HepG2 (cell line): ENCODE measurements at regions not wholly inside any gene's neighbourhood (a gene's known extent, or its start where the extent isn't known, plus 50 kb on each side); places are given as distances from the start of the nearest gene placed in this dataset.

Experiments
- ATAC-seq: fragments of 200-7000 bp; cut with Tn5 transposase; 3 replicates; pipeline ENCODE4 v1.9.1; 2020; ENCODE audit warnings: mild to moderate bottlenecking, moderate library complexity
- BruUV-seq: library from RNA; stranded (reverse); fragments of 400-500 nt; replicated peaks from 2 replicates; lab custom pipeline; 2021; lab: Mats Ljungman, UMichigan
- CTCF ChIA-PET: fragments of 300-600 bp; formaldehyde crosslinking; extraction: SDS; loops from one replicate; lab custom pipeline; 2021; ENCODE audit warnings: low total read pairs, inconsistent platforms, low intra/inter-chr PET ratio; lab: Yijun Ruan, JAX
- POLR2A ChIA-PET: fragments of 350-600 bp; sonication (Branson Sonifier 250); formaldehyde crosslinking; loops from one replicate; lab custom pipeline; 2020; ENCODE audit warnings: antibody characterized with exemption, inconsistent platforms; lab: Yijun Ruan, JAX
- DNase-seq: peaks from one replicate; pipeline ENCODE4 v3.0.0-alpha.2; 2015; ENCODE audit warnings: low spot score
- FAIRE-seq: peaks from 3 replicates; lab custom pipeline; 2011; peaks lifted over from hg19 to GRCh38; lab: Jason Lieb, UNC
- H2AFZ ChIP-seq: one replicate; pipeline ENCODE4 v1.6.1; 2011; ENCODE audit warnings: low read length, inconsistent platforms
- H3K27ac ChIP-seq: fragments of 300-600 bp; 3 replicates; pipeline ENCODE4 v1.8.0; 2011; ENCODE audit warnings: mixed run types, mild to moderate bottlenecking, mixed read lengths, low read length, inconsistent platforms; ENCODE audit not compliant: insufficient read depth; ENCODE audit errors: extremely low read length
- H3K27me3 ChIP-seq, 2 experiments: fragments of 200-600 bp in 1 of 2; 2 replicates in 1 of 2; 3 replicates in 1 of 2; pipeline versions ENCODE4 v1.6.0 to v1.8.0; 2011; ENCODE audit warnings: low read length in 2 of 2, mild to moderate bottlenecking in 2 of 2, moderate library complexity in 2 of 2, inconsistent platforms in 1 of 2; ENCODE audit not compliant: insufficient read depth in 2 of 2, control insufficient read depth in 1 of 2
- H3K36me3 ChIP-seq, 2 experiments: fragments of 200-600 bp in 1 of 2; replicated peaks in 1 of 2; 2 replicates in 1 of 2; 3 replicates in 1 of 2; pipeline versions ENCODE4 v1.5.1 to v1.8.0; 2011; ENCODE audit warnings: low read length in 2 of 2, inconsistent platforms in 1 of 2; ENCODE audit not compliant: insufficient read depth in 2 of 2, control insufficient read depth in 1 of 2
- H3K4me1 ChIP-seq: 2 replicates; pipeline ENCODE4 v1.5.1; 2012; ENCODE audit warnings: low read length, inconsistent platforms; ENCODE audit not compliant: insufficient read depth
- H3K4me2 ChIP-seq: 2 replicates; pipeline ENCODE4 v1.6.0; 2011; ENCODE audit warnings: low read depth, low read length, inconsistent platforms
- H3K4me3 ChIP-seq, 3 experiments: fragments of 200-600 bp in 1 of 3; sonication (generic), shearing (Covaris generic) in 1 of 3; replicated peaks in 1 of 3; 2 replicates each; pipeline ENCODE4 v1.5.1; 2011 to 2016; ENCODE audit warnings: low read length in 3 of 3, inconsistent platforms in 2 of 3, low read depth in 2 of 3, mild to moderate bottlenecking in 2 of 3, control low read depth in 1 of 3, mixed read lengths in 1 of 3; ENCODE audit not compliant: insufficient read depth in 1 of 3
- H3K79me2 ChIP-seq: one replicate; pipeline ENCODE4 v1.6.1; 2011; ENCODE audit warnings: low read length, inconsistent platforms; ENCODE audit not compliant: insufficient read depth
- H3K9ac ChIP-seq: 2 replicates; pipeline ENCODE4 v1.6.0; 2011; ENCODE audit warnings: mild to moderate bottlenecking, low read depth, low read length, inconsistent platforms; ENCODE audit not compliant: insufficient read depth
- H3K9me3 ChIP-seq: 2 replicates; pipeline ENCODE4 v1.5.1; 2012; ENCODE audit warnings: mild to moderate bottlenecking, low read length
- H4K20me1 ChIP-seq: 2 replicates; pipeline ENCODE4 v1.6.0; 2011; ENCODE audit warnings: inconsistent platforms, mild to moderate bottlenecking, low read length, moderate library complexity; ENCODE audit not compliant: insufficient read depth
- CCDC6 ChIP-seq: sonication (generic); formaldehyde crosslinking; IDR thresholded peaks from 2 replicates; pipeline ENCODE4 v1.8.1; 2022; ENCODE audit warnings: mild to moderate bottlenecking, missing genetic modification reagents, moderate library complexity
- ESRRA ChIP-seq: sonication (generic); formaldehyde crosslinking; IDR thresholded peaks from 2 replicates; pipeline ENCODE4 v1.5.1; 2020; ENCODE audit warnings: mild to moderate bottlenecking, low read depth, missing genetic modification reagents
- HDAC2 ChIP-seq: sonication (generic); formaldehyde crosslinking; IDR thresholded peaks from 2 replicates; pipeline ENCODE4 v1.4.0; 2020; ENCODE audit warnings: missing genetic modification reagents
- JUND ChIP-seq: sonication (generic); formaldehyde crosslinking; IDR thresholded peaks from 2 replicates; pipeline ENCODE4 v1.8.0; 2022; ENCODE audit warnings: mild to moderate bottlenecking, missing genetic modification reagents
- KLF16 ChIP-seq, 2 experiments: sonication (generic) in 1 of 2; formaldehyde crosslinking in 1 of 2; IDR thresholded peaks; 2 replicates each; pipeline versions ENCODE4 v1.6.1 to v1.8.0; 2016 to 2023; ENCODE audit warnings: missing genetic modification reagents in 2 of 2, missing compliant biosample characterization in 1 of 2
- MIER3 ChIP-seq: IDR thresholded peaks from 2 replicates; pipeline ENCODE4 v1.6.1; 2016; ENCODE audit warnings: missing compliant biosample characterization, borderline replicate concordance
- MYNN ChIP-seq: sonication (generic); formaldehyde crosslinking; IDR thresholded peaks from 2 replicates; pipeline ENCODE4 v1.4.0; 2020; ENCODE audit warnings: mild to moderate bottlenecking, low read depth, missing genetic modification reagents
- RBAK ChIP-seq: sonication (generic); formaldehyde crosslinking; IDR thresholded peaks from 2 replicates; pipeline ENCODE4 v1.5.1; 2020; ENCODE audit warnings: mild to moderate bottlenecking, missing genetic modification reagents
- RORA ChIP-seq: sonication (generic); formaldehyde crosslinking; IDR thresholded peaks from 2 replicates; pipeline ENCODE4 v1.5.0; 2020; ENCODE audit warnings: mild to moderate bottlenecking, missing genetic modification reagents, moderate library complexity
- SMARCE1 ChIP-seq: fragments of 450-650 bp; IDR thresholded peaks from 2 replicates; pipeline ENCODE4 v1.6.1; 2017; ENCODE audit warnings: borderline replicate concordance
- SRF ChIP-seq: IDR thresholded peaks from 2 replicates; pipeline ENCODE4 v1.6.1; 2011; ENCODE audit warnings: mild to moderate bottlenecking, low read depth, low read length, moderate library complexity
- THYN1 ChIP-seq: sonication (generic); formaldehyde crosslinking; IDR thresholded peaks from 2 replicates; pipeline ENCODE4 v1.8.1; 2023; ENCODE audit warnings: low read depth, mild to moderate bottlenecking, moderate library complexity, missing genetic modification reagents, borderline replicate concordance
- ZBTB8A ChIP-seq: sonication (generic); formaldehyde crosslinking; IDR thresholded peaks from 2 replicates; pipeline ENCODE4 v1.4.0; 2020; ENCODE audit warnings: mild to moderate bottlenecking, low read depth, missing genetic modification reagents, borderline replicate concordance
- ZFY ChIP-seq: sonication (generic); formaldehyde crosslinking; IDR thresholded peaks from 2 replicates; pipeline ENCODE4 v1.4.0; 2020; ENCODE audit warnings: missing genetic modification reagents
- ZKSCAN8 ChIP-seq: IDR thresholded peaks from 2 replicates; pipeline ENCODE4 v1.6.1; 2016; ENCODE audit warnings: borderline replicate concordance, missing genetic modification reagents, missing compliant biosample characterization
- ZNF530 ChIP-seq: sonication (generic); formaldehyde crosslinking; IDR thresholded peaks from 2 replicates; pipeline ENCODE4 v1.5.0; 2020; ENCODE audit warnings: low read depth, mild to moderate bottlenecking, missing genetic modification reagents
- WGBS: methylation state at CpG from one replicate; pipeline ENCODE4 v1.1.6; 2017; ENCODE audit warnings: low lambda C conversion rate; 5-methylcytosine and 5-hydroxymethylcytosine counted together
- in situ Hi-C: cut with HindIII; loops from 2 replicates; pipeline ENCODE4 v1.10.0; 2017; ENCODE audit warnings: low pct_unique_long_range_greater_than_20kb; ENCODE audit not compliant: extremely low pct_ligation_motif_present
- intact Hi-C: fragments of 100-400 bp; cut with micrococcal nuclease; formaldehyde crosslinking; loops from one replicate; pipeline ENCODE4 v1.10.0; 2022; ENCODE audit not compliant: unreplicated experiment
- TF ChIP-seq, protein P1 (sequence below), 2 experiments: sonication (generic) in 1 of 2; formaldehyde crosslinking in 1 of 2; IDR thresholded peaks; 2 replicates each; pipeline versions ENCODE4 v1.4.0 to v1.6.1; 2018 to 2020; ENCODE audit warnings: missing genetic modification reagents in 2 of 2, borderline replicate concordance in 1 of 2, low read depth in 1 of 2, mild to moderate bottlenecking in 1 of 2, missing biosample characterization in 1 of 2
- TF ChIP-seq, protein P2 (sequence below): sonication (generic); formaldehyde crosslinking; IDR thresholded peaks from 2 replicates; pipeline ENCODE4 v1.9.0; 2021; ENCODE audit warnings: missing genetic modification reagents, borderline replicate concordance

DNA sequence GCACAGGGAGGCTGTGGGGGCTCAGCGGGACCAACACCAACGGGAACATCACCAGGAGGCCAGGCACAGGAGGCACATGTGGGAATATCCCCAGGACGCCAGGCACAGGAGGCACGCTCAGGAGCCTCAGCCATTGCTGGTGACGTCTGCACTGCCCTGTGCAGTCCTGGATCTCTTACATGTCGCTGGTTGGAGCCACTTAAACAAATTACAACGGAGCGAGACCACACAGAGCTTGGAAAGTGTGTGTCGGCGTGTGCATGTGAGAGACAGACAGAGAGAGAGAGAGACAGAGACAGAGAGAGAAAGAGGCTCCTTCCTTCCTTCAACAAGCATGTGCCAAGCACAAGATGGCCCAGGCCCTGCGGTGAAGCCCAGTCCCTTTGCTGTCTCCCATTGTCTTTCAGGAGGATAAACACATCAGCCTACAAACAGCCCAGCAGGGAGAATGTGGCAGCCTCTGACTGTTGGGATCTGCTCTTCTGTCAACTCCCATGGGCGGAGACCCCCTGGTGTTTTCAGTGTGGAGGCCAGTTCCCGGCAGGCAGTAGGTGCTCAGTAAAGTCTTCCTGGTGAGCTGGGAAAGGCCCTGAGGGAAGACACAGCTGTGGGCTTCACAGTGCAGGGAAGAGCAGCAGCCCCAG lies 112.7 kb upstream of the THBS2 start:
- Histone ChIP-seq H3K4me3 (no peak overlapping the region), H3K36me3 (no peaks in the 10 kb centered on the region), H3K9me3 (no peaks in the 10 kb centered on the region), H3K9ac (no peak overlapping the region), H3K27me3 (peaks cover 0 to 14% of the 10 kb centered on the region in 2 experiments; a peak in 3 of 5 replicates), H3K79me2 (no peaks in the 10 kb centered on the region), H2AFZ (no peak overlapping the region), H3K4me1 (no peaks in the 10 kb centered on the region), H3K4me2 (no peak overlapping the region), H3K27ac (no peak overlapping the region), H4K20me1 (no peaks in the 10 kb centered on the region)
- CTCF ChIA-PET: no interaction called here
- intact Hi-C loops: no loop called here
- DNase-seq (no peak), ATAC-seq (no peak), FAIRE-seq (no peak)
- in situ Hi-C loops: no loop called here
- 24% methylated on average over 11 of the region's 13 CpGs for WGBS
- TF ChIP-seq ZBTB8A (no peak), SRF (no peak), MIER3 (no peak), RBAK (CRISPR knock-in tag) (no peak), JUND (CRISPR knock-in tag) (no peak), ESRRA (no peak), KLF16 (CRISPR knock-in tag; IDR thresholded peaks at IDR 0.05) (no peak), MYNN (CRISPR knock-in tag) (no peak), RORA (no peak), ZKSCAN8 (CRISPR knock-in tag) (no peak), THYN1 (CRISPR knock-in tag) (no peak), SMARCE1 (no peak), ZFY (CRISPR knock-in tag) (no peak), ZNF530 (CRISPR knock-in tag) (no peak), CCDC6 (CRISPR knock-in tag) (no peak), HDAC2 (CRISPR knock-in tag) (no peak)
- TF ChIP-seq, protein P1, sequence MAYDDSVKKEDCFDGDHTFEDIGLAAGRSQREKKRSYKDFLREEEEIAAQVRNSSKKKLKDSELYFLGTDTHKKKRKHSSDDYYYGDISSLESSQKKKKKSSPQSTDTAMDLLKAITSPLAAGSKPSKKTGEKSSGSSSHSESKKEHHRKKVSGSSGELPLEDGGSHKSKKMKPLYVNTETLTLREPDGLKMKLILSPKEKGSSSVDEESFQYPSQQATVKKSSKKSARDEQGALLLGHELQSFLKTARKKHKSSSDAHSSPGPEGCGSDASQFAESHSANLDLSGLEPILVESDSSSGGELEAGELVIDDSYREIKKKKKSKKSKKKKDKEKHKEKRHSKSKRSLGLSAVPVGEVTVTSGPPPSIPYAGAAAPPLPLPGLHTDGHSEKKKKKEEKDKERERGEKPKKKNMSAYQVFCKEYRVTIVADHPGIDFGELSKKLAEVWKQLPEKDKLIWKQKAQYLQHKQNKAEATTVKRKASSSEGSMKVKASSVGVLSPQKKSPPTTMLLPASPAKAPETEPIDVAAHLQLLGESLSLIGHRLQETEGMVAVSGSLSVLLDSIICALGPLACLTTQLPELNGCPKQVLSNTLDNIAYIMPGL (CRISPR knock-in tag; IDR thresholded peaks at IDR 0.05; ENCODE audit: borderline replicate concordance in 1 of 2, low read depth in 1 of 2): no peak
- TF ChIP-seq, protein P2, sequence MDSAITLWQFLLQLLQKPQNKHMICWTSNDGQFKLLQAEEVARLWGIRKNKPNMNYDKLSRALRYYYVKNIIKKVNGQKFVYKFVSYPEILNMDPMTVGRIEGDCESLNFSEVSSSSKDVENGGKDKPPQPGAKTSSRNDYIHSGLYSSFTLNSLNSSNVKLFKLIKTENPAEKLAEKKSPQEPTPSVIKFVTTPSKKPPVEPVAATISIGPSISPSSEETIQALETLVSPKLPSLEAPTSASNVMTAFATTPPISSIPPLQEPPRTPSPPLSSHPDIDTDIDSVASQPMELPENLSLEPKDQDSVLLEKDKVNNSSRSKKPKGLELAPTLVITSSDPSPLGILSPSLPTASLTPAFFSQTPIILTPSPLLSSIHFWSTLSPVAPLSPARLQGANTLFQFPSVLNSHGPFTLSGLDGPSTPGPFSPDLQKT (CRISPR knock-in tag): no peak
- no TSS peak for BruUV-seq
- POLR2A ChIA-PET: no interaction called here
